ENCODE measurements at regions not wholly inside any gene's neighbourhood (a gene's known extent, or its start where the extent isn't known, plus 50 kb on each side); places are given as distances from the start of the nearest gene placed in this dataset.
"Not testable (repeated sequence)": the region's sequence is repeated elsewhere in the genome, so short reads cannot be mapped to it uniquely, and the experiment has no call there.

- Histone ChIP-seq H3K36me3 (no peaks in the 10 kb centered on the region), H3K9me3 (no peaks in the 10 kb centered on the region), H3K4me1 (no peaks in the 10 kb centered on the region), H3K27me3 (peaks cover 0 to 9% of the 10 kb centered on the region in 2 donors), H3K27ac (no peak overlapping the region), H3K4me3 (no peak overlapping the region)
- intact Hi-C loops (cut with DNase I; ENCODE audit: low total_unique reads): no loop called here
- TF ChIP-seq, protein P1, sequence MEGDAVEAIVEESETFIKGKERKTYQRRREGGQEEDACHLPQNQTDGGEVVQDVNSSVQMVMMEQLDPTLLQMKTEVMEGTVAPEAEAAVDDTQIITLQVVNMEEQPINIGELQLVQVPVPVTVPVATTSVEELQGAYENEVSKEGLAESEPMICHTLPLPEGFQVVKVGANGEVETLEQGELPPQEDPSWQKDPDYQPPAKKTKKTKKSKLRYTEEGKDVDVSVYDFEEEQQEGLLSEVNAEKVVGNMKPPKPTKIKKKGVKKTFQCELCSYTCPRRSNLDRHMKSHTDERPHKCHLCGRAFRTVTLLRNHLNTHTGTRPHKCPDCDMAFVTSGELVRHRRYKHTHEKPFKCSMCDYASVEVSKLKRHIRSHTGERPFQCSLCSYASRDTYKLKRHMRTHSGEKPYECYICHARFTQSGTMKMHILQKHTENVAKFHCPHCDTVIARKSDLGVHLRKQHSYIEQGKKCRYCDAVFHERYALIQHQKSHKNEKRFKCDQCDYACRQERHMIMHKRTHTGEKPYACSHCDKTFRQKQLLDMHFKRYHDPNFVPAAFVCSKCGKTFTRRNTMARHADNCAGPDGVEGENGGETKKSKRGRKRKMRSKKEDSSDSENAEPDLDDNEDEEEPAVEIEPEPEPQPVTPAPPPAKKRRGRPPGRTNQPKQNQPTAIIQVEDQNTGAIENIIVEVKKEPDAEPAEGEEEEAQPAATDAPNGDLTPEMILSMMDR (IDR thresholded peaks at IDR 0.05): no peak
- no peak for DNase-seq
Observed at GRCh38 chr14:105647784-105648608, 121.6 kb downstream of the TMEM121 start.

GRCh38 chr14:105648609-105649535 lies 122.5 kb downstream of the TMEM121 start:
- not testable (repeated sequence) for H3K27ac ChIP-seq

DNA sequence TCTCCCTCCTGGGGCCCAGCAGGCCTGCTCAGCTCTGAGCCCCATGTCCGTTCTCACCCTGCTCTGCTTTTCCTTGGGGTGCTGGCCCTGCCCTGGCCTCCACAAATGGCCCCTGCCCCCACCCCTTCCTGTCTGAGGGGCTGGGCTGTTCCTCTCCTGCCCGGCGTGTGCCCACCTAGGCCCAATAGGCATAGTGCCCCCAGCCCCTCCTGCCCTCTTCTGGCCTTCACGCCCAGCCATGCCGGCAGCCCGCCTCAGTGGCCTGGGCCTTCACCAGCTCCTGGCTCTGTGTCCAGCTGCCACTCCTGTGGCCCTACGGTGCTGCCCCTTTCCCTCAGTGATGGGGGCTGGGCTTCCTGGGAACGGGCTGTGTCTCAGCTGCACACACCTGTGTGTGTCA lies 125.9 kb downstream of the TMEM121 start:
- H3K27me3 ChIP-seq; H3K4me3 ChIP-seq; H3K36me3 ChIP-seq; H3K27ac ChIP-seq; H3K9me3 ChIP-seq; H3K4me1 ChIP-seq; DNase-seq; intact Hi-C loops (cut with DNase I; ENCODE audit: low total_unique reads): not testable (repeated sequence)

More at GRCh38 chr14:105648609-105649535, 122.5 kb downstream of the TMEM121 start:
- intact Hi-C loops (cut with DNase I; ENCODE audit: low total_unique reads); DNase-seq; H3K9me3 ChIP-seq; H3K27me3 ChIP-seq; H3K36me3 ChIP-seq; H3K4me3 ChIP-seq; H3K4me1 ChIP-seq: not testable (repeated sequence)

DNA sequence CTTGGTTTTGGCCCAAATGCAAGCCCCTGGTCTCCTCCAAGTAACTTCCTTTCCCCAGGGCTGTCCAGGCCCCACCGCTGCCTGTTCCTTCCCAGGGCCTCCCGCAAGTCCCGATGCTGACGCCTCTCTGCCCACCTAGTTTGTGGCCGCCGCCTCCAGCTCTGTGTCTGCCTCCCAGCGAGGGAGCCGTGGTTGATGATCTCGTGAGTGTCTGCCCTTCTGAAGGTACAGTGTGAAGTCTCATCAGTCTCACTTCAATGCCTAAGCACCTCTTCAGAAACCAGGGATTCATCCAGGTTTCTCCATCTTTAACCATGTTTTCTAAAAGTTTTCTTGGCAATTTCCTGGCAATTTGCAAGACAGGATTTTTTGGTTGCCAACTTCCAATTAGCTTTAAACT lies 127.5 kb downstream of the TMEM121 start:
- peaks cover 0 to 12% (median 2%) of the 10 kb centered on the region in 3 donors for H3K9me3 ChIP-seq
- H3K27me3 ChIP-seq; H3K4me3 ChIP-seq; H3K4me1 ChIP-seq; H3K36me3 ChIP-seq; DNase-seq; intact Hi-C loops (cut with DNase I; ENCODE audit: low total_unique reads); H3K27ac ChIP-seq: not testable (repeated sequence)

DNA sequence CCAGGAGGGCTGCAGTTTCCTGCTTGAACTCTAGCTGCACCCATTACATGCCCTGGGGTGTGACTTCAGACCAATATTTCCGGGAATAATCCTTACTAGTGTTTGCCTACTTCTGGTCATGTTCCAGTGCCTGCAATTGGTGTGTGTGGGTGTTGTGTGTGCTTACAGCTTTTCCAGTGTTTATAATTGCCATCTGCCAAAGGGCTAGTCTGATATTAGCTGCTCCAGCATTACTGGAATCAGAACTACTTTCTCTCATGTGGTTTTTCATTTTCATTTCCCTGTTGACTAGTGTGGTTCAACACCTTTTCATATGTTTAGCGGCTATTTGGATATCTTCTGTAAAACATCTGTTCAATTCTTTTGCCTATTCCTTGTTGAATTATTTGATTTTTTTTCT lies 132.9 kb downstream of the TMEM121 start:
- DNase-seq; intact Hi-C loops (cut with DNase I; ENCODE audit: low total_unique reads): not testable (repeated sequence)

GRCh38 chr14:105659935-105660527 lies 133.6 kb downstream of the TMEM121 start:
- H3K27ac ChIP-seq: no peak overlapping the region
- H3K4me3 ChIP-seq: no peak overlapping the region
- intact Hi-C loops (cut with DNase I; ENCODE audit: low total_unique reads): no loop called here
- H3K9me3 ChIP-seq: peaks cover 0 to 12% (median 3%) of the 10 kb centered on the region in 3 donors
- no peaks in the 10 kb centered on the region for H3K36me3 ChIP-seq
- DNase-seq: peak in 1 of 2 donors; percentile 9
- H3K4me1 ChIP-seq: peaks cover 0 to 11% (median 7%) of the 10 kb centered on the region in 4 donors
- no peaks in the 10 kb centered on the region for H3K27me3 ChIP-seq
- TF ChIP-seq, protein P1 (IDR thresholded peaks at IDR 0.05): no peak

More for the DNA sequence above, 132.9 kb downstream of the TMEM121 start:
- H3K4me1 ChIP-seq, H3K36me3 ChIP-seq, H3K27ac ChIP-seq, H3K27me3 ChIP-seq, H3K4me3 ChIP-seq: not testable (repeated sequence)
- peaks cover 0 to 12% (median 3%) of the 10 kb centered on the region in 3 donors for H3K9me3 ChIP-seq

DNA sequence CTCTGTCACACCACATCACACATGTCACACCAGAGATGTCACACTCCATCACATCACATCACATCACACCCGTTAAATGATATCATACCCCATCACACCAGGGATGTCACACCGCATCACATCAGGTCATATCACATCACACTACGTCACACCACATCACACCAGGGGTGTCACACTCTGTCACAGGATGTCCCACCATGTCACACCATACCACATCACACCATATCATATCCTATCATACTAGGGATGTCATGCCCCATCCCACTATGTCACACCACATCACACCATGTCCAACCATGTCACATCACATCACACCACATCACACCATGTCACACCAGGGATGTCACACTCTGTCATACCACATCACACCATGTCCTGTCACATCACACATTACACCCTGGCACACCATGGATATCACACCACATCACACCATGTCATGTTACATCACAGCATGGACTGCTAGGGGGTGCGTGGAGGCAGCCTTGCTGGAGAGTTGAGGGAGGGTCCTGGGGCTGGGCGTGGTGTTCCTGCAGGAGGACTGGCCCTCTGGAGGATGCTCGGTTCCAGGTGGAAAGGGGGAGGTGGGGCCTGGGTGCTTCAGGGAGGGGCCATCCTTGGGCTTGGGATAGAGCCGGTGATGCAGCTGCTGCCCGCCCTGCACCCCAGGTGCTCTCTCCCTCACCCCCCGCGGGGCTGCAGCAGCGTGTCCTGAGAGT lies 134.6 kb downstream of the TMEM121 start:
- Histone ChIP-seq H3K9me3 (peaks cover 0 to 12% (median 3%) of the 10 kb centered on the region in 3 donors), H3K4me3 (no peak overlapping the region), H3K27me3 (no peaks in the 10 kb centered on the region), H3K4me1 (peaks cover 0 to 11% (median 7%) of the 10 kb centered on the region in 4 donors), H3K36me3 (no peaks in the 10 kb centered on the region), H3K27ac (no peak overlapping the region)
- intact Hi-C loops (cut with DNase I; ENCODE audit: low total_unique reads): no loop called here
- TF ChIP-seq, protein P1 (IDR thresholded peaks at IDR 0.05): no peak
- peak in 1 of 2 donors; percentile 56 for DNase-seq

GRCh38 chr14:105662043-105662442 lies 135.7 kb downstream of the TMEM121 start:
- H3K27me3 ChIP-seq; intact Hi-C loops (cut with DNase I; ENCODE audit: low total_unique reads): not testable (repeated sequence)

DNA sequence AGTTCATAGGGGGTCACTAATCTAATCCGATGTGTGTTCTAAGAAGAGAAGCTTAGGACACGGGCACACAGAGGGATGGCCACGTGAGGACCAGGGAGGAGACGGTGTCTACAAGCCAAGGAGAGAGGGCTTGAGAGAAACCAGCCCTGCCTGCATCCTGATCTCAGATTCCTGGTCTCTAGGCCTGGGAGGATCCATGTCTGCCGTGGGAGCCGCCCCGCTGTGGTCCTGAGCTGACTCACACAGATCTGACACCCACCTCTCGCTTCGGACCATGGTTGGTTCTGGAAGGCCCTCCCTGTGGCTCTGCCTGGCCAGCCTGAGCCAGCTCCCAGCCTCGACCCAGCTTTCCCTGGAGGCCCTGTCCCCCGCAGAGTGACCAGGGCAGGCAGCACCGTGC lies 136.2 kb downstream of the TMEM121 start:
- H3K27ac ChIP-seq; H3K4me3 ChIP-seq; intact Hi-C loops (cut with DNase I; ENCODE audit: low total_unique reads); H3K27me3 ChIP-seq; H3K36me3 ChIP-seq: not testable (repeated sequence)
- Histone ChIP-seq H3K9me3 (peaks cover 0 to 12% (median 3%) of the 10 kb centered on the region in 3 donors), H3K4me1 (peaks cover 0 to 11% (median 7%) of the 10 kb centered on the region in 4 donors)
- DNase-seq: peak in 1 of 2 donors; percentile 54

More at GRCh38 chr14:105662043-105662442, 135.7 kb downstream of the TMEM121 start:
- H3K9me3 ChIP-seq: peaks cover 0 to 12% (median 3%) of the 10 kb centered on the region in 3 donors
- peaks cover 0 to 11% (median 7%) of the 10 kb centered on the region in 4 donors for H3K4me1 ChIP-seq
- DNase-seq: peak in 1 of 2 donors; percentile 55
- H3K27ac ChIP-seq, H3K4me3 ChIP-seq, H3K36me3 ChIP-seq: not testable (repeated sequence)

Data from tibial artery (tissue), 4 donors.